H1 (cell line): ENCODE measurements at regions not wholly inside any gene's neighbourhood (a gene's known extent, or its start where the extent isn't known, plus 50 kb on each side); places are given as distances from the start of the nearest gene placed in this dataset.

ENCODE experiments used
- CTCF ChIA-PET: fragments of 300-600 bp; sonication (Branson Sonifier 250); formaldehyde crosslinking; loops from one replicate; lab custom pipeline; 2021; ENCODE audit not compliant: partially characterized antibody; lab: Charles Lee
- POLR2A ChIA-PET: fragments of 300-600 bp; sonication (Branson Sonifier 250); formaldehyde crosslinking; loops from one replicate; lab custom pipeline; 2021; ENCODE audit warnings: inconsistent platforms; ENCODE audit not compliant: partially characterized antibody; lab: Charles Lee
- DNase-seq, 2 experiments: peaks; one replicate each; pipeline versions ENCODE4 v3.0.0 to v3.0.0-alpha.2; 2010 to 2022; ENCODE audit warnings: low spot score in 2 of 2, low read depth in 1 of 2, mixed read lengths in 1 of 2
- FAIRE-seq: peaks from 2 replicates; lab custom pipeline; 2011; peaks lifted over from hg19 to GRCh38; lab: Jason Lieb, UNC
- H2AFZ ChIP-seq: 2 replicates; pipeline ENCODE4 v1.8.1; 2012; ENCODE audit warnings: low read length, inconsistent platforms
- H2AK5ac ChIP-seq: 2 replicates; pipeline ENCODE4 v1.6.1; 2013; ENCODE audit warnings: low read depth, low read length
- H2BK120ac ChIP-seq: replicated peaks from 2 replicates; pipeline ENCODE3; 2013; ENCODE audit warnings: low read depth, low read length, inconsistent platforms
- H2BK12ac ChIP-seq: 2 replicates; pipeline ENCODE4 v1.6.1; 2013; ENCODE audit warnings: low read depth, low read length
- H2BK15ac ChIP-seq: 2 replicates; pipeline ENCODE4 v1.6.1; 2013; ENCODE audit warnings: low read length
- H2BK20ac ChIP-seq: 2 replicates; pipeline ENCODE4 v1.6.1; 2013; ENCODE audit warnings: low read length
- H2BK5ac ChIP-seq: 2 replicates; pipeline ENCODE4 v1.6.1; 2013; ENCODE audit warnings: low read depth, low read length
- H3K14ac ChIP-seq: 2 replicates; pipeline ENCODE4 v1.6.1; 2013; ENCODE audit warnings: inconsistent platforms; ENCODE audit not compliant: insufficient read length
- H3K18ac ChIP-seq: 2 replicates; pipeline ENCODE4 v1.6.1; 2013; ENCODE audit warnings: low read length; ENCODE audit errors: extremely low read depth
- H3K23ac ChIP-seq: 2 replicates; pipeline ENCODE4 v1.6.1; 2013; ENCODE audit warnings: inconsistent platforms; ENCODE audit not compliant: insufficient read length
- H3K23me2 ChIP-seq: 2 replicates; pipeline ENCODE4 v1.6.1; 2013; ENCODE audit warnings: low read depth, low read length
- H3K27ac ChIP-seq: 2 replicates; pipeline ENCODE4 v1.6.1; 2011; ENCODE audit warnings: low read depth, low read length, inconsistent platforms
- H3K27me3 ChIP-seq, 4 experiments: replicated peaks in 1 of 4; 1 replicate in 1 of 4; 2 replicates in 3 of 4; pipeline versions ENCODE4 v1.6.1 to v1.8.1; 2011 to 2013; ENCODE audit warnings: low read length in 3 of 4, mild to moderate bottlenecking in 3 of 4, inconsistent platforms in 2 of 4, mixed read lengths in 2 of 4, moderate library complexity in 1 of 4; ENCODE audit not compliant: control insufficient read depth in 3 of 4, insufficient read depth in 3 of 4; ENCODE audit errors: extremely low read depth in 1 of 4
- H3K36me3 ChIP-seq, 4 experiments: 2 replicates each; pipeline versions ENCODE4 v1.6.1 to v1.8.1; 2011 to 2013; ENCODE audit warnings: mild to moderate bottlenecking in 4 of 4, low read length in 3 of 4, moderate library complexity in 2 of 4, control low read depth in 1 of 4, inconsistent platforms in 1 of 4; ENCODE audit not compliant: insufficient read depth in 4 of 4, control insufficient read depth in 2 of 4
- H3K4ac ChIP-seq: replicated peaks from 2 replicates; pipeline ENCODE3; 2013; ENCODE audit warnings: low read length, low read depth, mixed read lengths, inconsistent platforms; ENCODE audit not compliant: insufficient read length
- H3K4me1 ChIP-seq, 4 experiments: replicated peaks in 1 of 4; 1 replicate in 1 of 4; 2 replicates in 3 of 4; pipeline versions ENCODE4 v1.6.1 to v1.8.1; 2011 to 2013; ENCODE audit warnings: low read length in 3 of 4, inconsistent platforms in 2 of 4, mixed read lengths in 1 of 4; ENCODE audit not compliant: insufficient read depth in 4 of 4, control insufficient read depth in 3 of 4
- H3K4me2 ChIP-seq, 2 experiments: 2 replicates each; pipeline versions ENCODE4 v1.6.1 to v1.8.1; 2011 to 2013; ENCODE audit warnings: low read depth in 2 of 2, low read length in 2 of 2, control low read depth in 1 of 2, inconsistent platforms in 1 of 2, mild to moderate bottlenecking in 1 of 2; ENCODE audit not compliant: insufficient read depth in 1 of 2
- H3K4me3 ChIP-seq, 4 experiments: fragments of 200-600, 300-600 bp in 1 of 4; sonication (generic), shearing (Covaris generic), sonication (Bioruptor Twin) in 1 of 4; 2 replicates each; pipeline versions ENCODE4 v1.5.1 to v1.8.1; 2011 to 2016; ENCODE audit warnings: low read length in 4 of 4, low read depth in 3 of 4, control low read depth in 2 of 4, inconsistent platforms in 2 of 4, mild to moderate bottlenecking in 2 of 4, mixed read lengths in 1 of 4, moderate library complexity in 1 of 4; ENCODE audit not compliant: insufficient read depth in 2 of 4; ENCODE audit errors: extremely low read depth in 1 of 4
- H3K56ac ChIP-seq: replicated peaks from 2 replicates; pipeline ENCODE3; 2013; ENCODE audit warnings: low read depth, mild to moderate bottlenecking, mixed read lengths, low read length, inconsistent platforms; ENCODE audit not compliant: insufficient read length
- H3K79me1 ChIP-seq: 2 replicates; pipeline ENCODE4 v1.6.1; 2013; ENCODE audit warnings: low read depth, low read length, control low read depth
- H3K79me2 ChIP-seq, 2 experiments: 2 replicates each; pipeline versions ENCODE4 v1.6.1 to v1.8.1; 2012 to 2013; ENCODE audit warnings: low read length in 2 of 2, mild to moderate bottlenecking in 2 of 2, inconsistent platforms in 1 of 2; ENCODE audit not compliant: insufficient read depth in 2 of 2, control insufficient read depth in 1 of 2
- H3K9ac ChIP-seq, 4 experiments: replicated peaks in 1 of 4; 1 replicate in 1 of 4; 2 replicates in 3 of 4; pipeline versions ENCODE4 v1.6.1 to v1.8.1; 2011 to 2013; ENCODE audit warnings: low read depth in 3 of 4, low read length in 3 of 4, control low read depth in 2 of 4, mild to moderate bottlenecking in 2 of 4, moderate library complexity in 2 of 4, inconsistent platforms in 1 of 4; ENCODE audit errors: extremely low read depth in 1 of 4
- H3K9me3 ChIP-seq, 2 experiments: 2 replicates each; pipeline versions ENCODE4 v1.6.1 to v1.8.1; 2012 to 2013; ENCODE audit warnings: mild to moderate bottlenecking in 2 of 2, moderate library complexity in 2 of 2, control low read depth in 1 of 2, inconsistent platforms in 1 of 2, low read depth in 1 of 2, low read length in 1 of 2, mixed read lengths in 1 of 2; ENCODE audit not compliant: insufficient read depth in 2 of 2
- H4K20me1 ChIP-seq, 2 experiments: replicated peaks in 1 of 2; 2 replicates each; pipeline versions ENCODE3 to v1.8.1; 2011 to 2013; ENCODE audit warnings: inconsistent platforms in 2 of 2, low read length in 2 of 2, mild to moderate bottlenecking in 1 of 2; ENCODE audit not compliant: insufficient read depth in 2 of 2, control insufficient read depth in 1 of 2
- H4K5ac ChIP-seq: 2 replicates; pipeline ENCODE4 v1.6.1; 2013; ENCODE audit warnings: low read length, low read depth, mixed read lengths, inconsistent platforms; ENCODE audit not compliant: insufficient read length
- H4K8ac ChIP-seq: 2 replicates; pipeline ENCODE4 v1.8.0; 2013; ENCODE audit warnings: mild to moderate bottlenecking, moderate library complexity, low read length, inconsistent platforms; ENCODE audit not compliant: insufficient read depth; ENCODE audit errors: extremely low read depth
- H4K91ac ChIP-seq: replicated peaks from 2 replicates; pipeline ENCODE3; 2013; ENCODE audit warnings: low read length, mixed read lengths, inconsistent platforms; ENCODE audit not compliant: insufficient read length
- EGR1 ChIP-seq: IDR thresholded peaks from 2 replicates; pipeline ENCODE4 v1.6.1; 2011; ENCODE audit warnings: low read depth, low read length, borderline replicate concordance
- USF2 ChIP-seq: IDR thresholded peaks from 2 replicates; pipeline ENCODE4 v1.6.1; 2011; ENCODE audit warnings: low read length, improper control_type of control experiment
- WGBS, 2 experiments: shearing (Covaris generic) in 1 of 2; methylation state at CpG; one replicate each; pipeline versions ENCODE4 v1.1.6 to v1.1.7; 2013 to 2015; ENCODE audit warnings: low lambda C conversion rate in 2 of 2, mixed read lengths in 2 of 2, inconsistent platforms in 1 of 2, low coverage in 1 of 2, missing lambda C conversion rate in 1 of 2; ENCODE audit not compliant: insufficient replicate concordance in 2 of 2, insufficient coverage in 1 of 2, insufficient read length in 1 of 2; ENCODE audit errors: extremely low coverage in 1 of 2, missing lambda C conversion rate in 1 of 2; 5-methylcytosine and 5-hydroxymethylcytosine counted together

DNA sequence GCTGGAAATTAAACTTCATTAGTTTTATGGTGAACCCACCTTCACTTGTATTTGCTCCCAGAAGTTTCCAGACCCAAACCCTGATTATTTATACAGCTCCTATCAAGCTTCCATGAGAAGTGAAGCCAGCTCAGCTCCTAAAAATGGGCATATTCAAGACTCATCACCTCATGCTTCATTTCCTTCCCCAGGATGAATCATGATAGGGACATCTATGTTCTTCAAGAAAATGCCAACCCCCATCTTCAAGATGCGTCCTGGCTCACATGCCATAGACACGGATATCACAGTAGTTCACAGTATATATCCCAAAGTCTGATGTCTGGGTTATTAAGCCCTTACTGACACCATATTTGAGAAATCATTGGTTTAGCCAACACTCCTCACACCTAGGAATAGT is 217.6 kb downstream of the NPR3 start:
- Histone ChIP-seq H3K4me2 (no peak overlapping the region), H2BK120ac (no peak overlapping the region), H3K9ac (no peak overlapping the region), H4K20me1 (no peaks in the 10 kb centered on the region), H2BK20ac (no peak overlapping the region), H4K91ac (no peak overlapping the region), H2AK5ac (no peak overlapping the region), H3K27me3 (no peaks in the 10 kb centered on the region), H3K23ac (no peak overlapping the region), H3K79me2 (no peaks in the 10 kb centered on the region), H3K4ac (no peak overlapping the region), H3K36me3 (no peaks in the 10 kb centered on the region), H2BK15ac (no peak overlapping the region), H3K4me1 (no peaks in the 10 kb centered on the region), H3K9me3 (no peaks in the 10 kb centered on the region), H3K4me3 (no peak overlapping the region), H2AFZ (no peak overlapping the region), H3K23me2 (no peaks in the 10 kb centered on the region), H3K18ac (no peak overlapping the region), H3K14ac (no peak overlapping the region), H3K79me1 (no peaks in the 10 kb centered on the region), H2BK12ac (no peak overlapping the region), H2BK5ac (no peak overlapping the region), H3K27ac (no peak overlapping the region), H4K8ac (no peak overlapping the region), H3K56ac (no peak overlapping the region), H4K5ac (no peak overlapping the region)
- 84% methylated on average over 2 of the region's 2 CpGs; no CpG with 5 or more reads in 1 of the 2 experiments for WGBS, 2 experiments
- no peak for TF ChIP-seq EGR1
- no peak for TF ChIP-seq USF2
- FAIRE-seq (no peak), DNase-seq (no peak)
- POLR2A ChIA-PET: no interaction called here
- CTCF ChIA-PET: interaction anchor here (1.3 to 1.6 kb wide), 2 partner anchors 11 to 23 kb away, joined by 3 to 5 read pairs; no protein-coding TSS in a partner anchor
